ENCODE measurements at regions not wholly inside any gene's neighbourhood (a gene's known extent, or its start where the extent isn't known, plus 50 kb on each side); places are given as distances from the start of the nearest gene placed in this dataset.
"Not testable (repeated sequence)": the region's sequence is repeated elsewhere in the genome, so short reads cannot be mapped to it uniquely, and the experiment has no call there.

GRCh38 chr12:102653406-102653805 is 173.0 kb upstream of the IGF1 start:
- DNase-seq, result no peak

- DNase-seq, result no peak
Observed at GRCh38 chr12:102652645-102653313, 172.4 kb upstream of the IGF1 start.

GRCh38 chr12:102645968-102646367 is 165.6 kb upstream of the IGF1 start:
- DNase-seq, result no peak

GRCh38 chr12:102643879-102644575 is 163.7 kb upstream of the IGF1 start:
- no peak for DNase-seq

- DNase-seq, result no peak
Observed at GRCh38 chr12:102642199-102642598, 161.8 kb upstream of the IGF1 start.

- DNase-seq, result not testable (repeated sequence)
Observed at GRCh38 chr12:102640658-102641057, 160.3 kb upstream of the IGF1 start.

GRCh38 chr12:102638777-102639176 is 158.4 kb upstream of the IGF1 start:
- DNase-seq, result no peak

- DNase-seq, result no peak
Observed at GRCh38 chr12:102633981-102634605, 153.7 kb upstream of the IGF1 start.

GRCh38 chr12:102631274-102631673 is 150.9 kb upstream of the IGF1 start:
- no peak for DNase-seq

GRCh38 chr12:102629262-102629888 is 149.0 kb upstream of the IGF1 start:
- no peak for DNase-seq

- DNase-seq, result no peak
Observed at GRCh38 chr12:102625819-102626218, 145.5 kb upstream of the IGF1 start.

- no peak for DNase-seq
Observed at GRCh38 chr12:102622618-102623017, 142.3 kb upstream of the IGF1 start.

GRCh38 chr12:102618197-102618877 is 138.0 kb upstream of the IGF1 start:
- DNase-seq, result no peak

GRCh38 chr12:102616692-102617091 is 136.3 kb upstream of the IGF1 start:
- no peak for DNase-seq

GRCh38 chr12:102611995-102612394 is 131.6 kb upstream of the IGF1 start:
- DNase-seq, result no peak

GRCh38 chr12:102609996-102610395 is 129.6 kb upstream of the IGF1 start:
- no peak for DNase-seq

- DNase-seq, result no peak
Observed at GRCh38 chr12:102603021-102603420, 122.7 kb upstream of the IGF1 start.

GRCh38 chr12:102602521-102602920 is 122.2 kb upstream of the IGF1 start:
- DNase-seq, result no peak

GRCh38 chr12:102601621-102602020 is 121.3 kb upstream of the IGF1 start:
- DNase-seq, result no peak

GRCh38 chr12:102596687-102597086 is 116.3 kb upstream of the IGF1 start:
- DNase-seq, result no peak

- DNase-seq, result no peak
Observed at GRCh38 chr12:102596031-102596430, 115.7 kb upstream of the IGF1 start.

- no peak for DNase-seq
Observed at GRCh38 chr12:102595315-102595714, 115.0 kb upstream of the IGF1 start.

GRCh38 chr12:102593134-102593533 is 112.8 kb upstream of the IGF1 start:
- no peak for DNase-seq

Data from suppressor macrophage treated with lipopolysaccharide for 4 hours (primary cell).